Common myeloid progenitor, CD34-positive (primary cell): ENCODE measurements at regions not wholly inside any gene's neighbourhood (a gene's known extent, or its start where the extent isn't known, plus 50 kb on each side); places are given as distances from the start of the nearest gene placed in this dataset.

Source experiments
- CTCF ChIA-PET: fragments of 350-600 bp; sonication (Branson Sonifier 250); formaldehyde crosslinking; loops from one replicate; lab custom pipeline; 2021; ENCODE audit warnings: antibody characterized with exemption; lab: Charles Lee
- POLR2A ChIA-PET: fragments of 350-600 bp; sonication (Branson Sonifier 250); formaldehyde crosslinking; loops from one replicate; lab custom pipeline; 2021; ENCODE audit warnings: antibody characterized with exemption; lab: Charles Lee
- DNase-seq, 3 donors: peaks; one replicate each; pipeline versions ENCODE4 v3.0.0 to v3.0.0-alpha.2; 2013
- H3K27ac ChIP-seq, 2 experiments: 1 replicate in 1 of 2; 2 replicates in 1 of 2; pipeline ENCODE4 v1.7.0; 2013; ENCODE audit warnings: inconsistent platforms in 2 of 2, low read length in 2 of 2, mild to moderate bottlenecking in 2 of 2, low read depth in 1 of 2, moderate library complexity in 1 of 2; ENCODE audit not compliant: severe bottlenecking in 2 of 2, insufficient read depth in 1 of 2, poor library complexity in 1 of 2
- H3K27me3 ChIP-seq, 5 experiments: replicated peaks in 2 of 5; 1 replicate in 3 of 5; 2 replicates in 2 of 5; pipeline versions ENCODE4 v1.6.1 to v1.7.0; 2013; ENCODE audit warnings: low read length in 4 of 5, mild to moderate bottlenecking in 2 of 5, moderate library complexity in 2 of 5, inconsistent platforms in 1 of 5; ENCODE audit not compliant: insufficient read depth in 5 of 5, control insufficient read depth in 4 of 5
- H3K36me3 ChIP-seq, 4 experiments: 1 replicate in 2 of 4; 2 replicates in 2 of 4; pipeline versions ENCODE4 v1.6.1 to v1.7.0; 2013; ENCODE audit warnings: low read length in 3 of 4, control low read depth in 1 of 4, mild to moderate bottlenecking in 1 of 4; ENCODE audit not compliant: control insufficient read depth in 4 of 4, insufficient read depth in 4 of 4
- H3K4me1 ChIP-seq, 4 experiments: 1 replicate in 3 of 4; 2 replicates in 1 of 4; pipeline versions ENCODE4 v1.6.1 to v1.7.1; 2013; ENCODE audit warnings: low read length in 3 of 4, mild to moderate bottlenecking in 3 of 4, control low read depth in 1 of 4, inconsistent platforms in 1 of 4, moderate library complexity in 1 of 4; ENCODE audit not compliant: control insufficient read depth in 4 of 4, insufficient read depth in 4 of 4; ENCODE audit errors: control extremely low read depth in 1 of 4
- H3K4me3 ChIP-seq, 7 experiments: 1 replicate in 4 of 7; 2 replicates in 3 of 7; pipeline versions ENCODE4 v1.5.1 to v1.7.0; 2013; ENCODE audit warnings: mild to moderate bottlenecking in 7 of 7, low read length in 6 of 7, moderate library complexity in 6 of 7, inconsistent platforms in 2 of 7, low read depth in 2 of 7, control low read depth in 1 of 7; ENCODE audit not compliant: insufficient read depth in 4 of 7, control insufficient read depth in 1 of 7; ENCODE audit errors: extremely low read depth in 1 of 7
- H3K9me3 ChIP-seq, 5 experiments: 1 replicate in 4 of 5; 2 replicates in 1 of 5; pipeline versions ENCODE4 v1.6.1 to v1.7.1; 2013; ENCODE audit warnings: low read length in 4 of 5, mild to moderate bottlenecking in 2 of 5, inconsistent platforms in 1 of 5, low read depth in 1 of 5, moderate library complexity in 1 of 5; ENCODE audit not compliant: control insufficient read depth in 4 of 5, insufficient read depth in 2 of 5; ENCODE audit errors: control extremely low read depth in 1 of 5
- WGBS: methylation state at CpG from one replicate; pipeline ENCODE4 v1.1.5; 2013; ENCODE audit not compliant: insufficient coverage; 5-methylcytosine and 5-hydroxymethylcytosine counted together

GRCh38 chr6:98587555-98587954 lies 246.8 kb upstream of the POU3F2 start:
- POLR2A ChIA-PET: no interaction called here
- CTCF ChIA-PET: no interaction called here
- H3K27me3 ChIP-seq: peaks cover 0 to 2% (median 0%) of the 10 kb centered on the region in 5 experiments

GRCh38 chr6:98589536-98589935 lies 244.8 kb upstream of the POU3F2 start:
- H3K9me3 ChIP-seq: no peaks in the 10 kb centered on the region
- ChIA-PET POLR2A (no interaction called here), CTCF (no interaction called here)
- H3K4me1 ChIP-seq: no peaks in the 10 kb centered on the region
- H3K27ac ChIP-seq: no peak overlapping the region
- H3K27me3 ChIP-seq: peaks cover 0 to 2% (median 0%) of the 10 kb centered on the region in 5 experiments
- 92% methylated on average over 4 of the region's 5 CpGs for WGBS
- H3K36me3 ChIP-seq: no peaks in the 10 kb centered on the region
- H3K4me3 ChIP-seq: no peak overlapping the region
- DNase-seq: no peak

More at GRCh38 chr6:98587555-98587954, 246.8 kb upstream of the POU3F2 start:
- Histone ChIP-seq H3K9me3 (no peaks in the 10 kb centered on the region), H3K4me1 (no peaks in the 10 kb centered on the region), H3K4me3 (no peak overlapping the region), H3K36me3 (no peaks in the 10 kb centered on the region), H3K27ac (no peak overlapping the region)
- WGBS: 89% methylated on average over 1 of the region's 4 CpGs
- no peak for DNase-seq

GRCh38 chr6:98590136-98590681 lies 244.2 kb upstream of the POU3F2 start:
- H3K27ac ChIP-seq: no peak overlapping the region
- CTCF ChIA-PET: no interaction called here
- DNase-seq: no peak
- peaks cover 0 to 2% (median 0%) of the 10 kb centered on the region in 5 experiments for H3K27me3 ChIP-seq
- H3K9me3 ChIP-seq: no peaks in the 10 kb centered on the region
- no peak overlapping the region for H3K4me3 ChIP-seq
- no peaks in the 10 kb centered on the region for H3K4me1 ChIP-seq
- H3K36me3 ChIP-seq: no peaks in the 10 kb centered on the region
- POLR2A ChIA-PET: no interaction called here
- 50% methylated on average over 1 of the region's 3 CpGs for WGBS

GRCh38 chr6:98590997-98591396 lies 243.4 kb upstream of the POU3F2 start:
- Histone ChIP-seq H3K4me1 (no peaks in the 10 kb centered on the region), H3K27me3 (peaks cover 0 to 2% (median 0%) of the 10 kb centered on the region in 5 experiments), H3K36me3 (no peaks in the 10 kb centered on the region), H3K4me3 (no peak overlapping the region), H3K9me3 (no peaks in the 10 kb centered on the region), H3K27ac (no peak overlapping the region)
- 9% methylated on average over 2 of the region's 2 CpGs for WGBS
- no peak for DNase-seq
- CTCF ChIA-PET: no interaction called here
- POLR2A ChIA-PET: no interaction called here

- Histone ChIP-seq H3K36me3 (no peaks in the 10 kb centered on the region), H3K27me3 (no peaks in the 10 kb centered on the region), H3K4me1 (no peaks in the 10 kb centered on the region), H3K27ac (no peak overlapping the region), H3K4me3 (no peak overlapping the region), H3K9me3 (no peaks in the 10 kb centered on the region)
- no peak for DNase-seq
- CTCF ChIA-PET: no interaction called here
- WGBS: no CpG with 5 or more reads among the region's 2 CpGs
- POLR2A ChIA-PET: no interaction called here
Observed at GRCh38 chr6:98593676-98594075, 240.7 kb upstream of the POU3F2 start.

GRCh38 chr6:98601716-98602115 lies 232.7 kb upstream of the POU3F2 start:
- Histone ChIP-seq H3K9me3 (no peaks in the 10 kb centered on the region), H3K4me1 (no peaks in the 10 kb centered on the region), H3K27me3 (peaks cover 0 to 2% (median 0%) of the 10 kb centered on the region in 5 experiments), H3K27ac (no peak overlapping the region), H3K36me3 (no peaks in the 10 kb centered on the region), H3K4me3 (no peak overlapping the region)
- WGBS: 79% methylated on average over 5 of the region's 5 CpGs
- ChIA-PET POLR2A (no interaction called here), CTCF (interaction anchor here (1.5 kb wide), 1 partner anchor 10 kb away, joined by 3 read pairs; no protein-coding TSS in a partner anchor)
- no peak for DNase-seq

- Histone ChIP-seq H3K4me3 (no peak overlapping the region), H3K36me3 (no peaks in the 10 kb centered on the region), H3K9me3 (no peaks in the 10 kb centered on the region), H3K27me3 (peaks cover 0 to 2% (median 0%) of the 10 kb centered on the region in 5 experiments), H3K4me1 (no peaks in the 10 kb centered on the region), H3K27ac (no peak overlapping the region)
- 86% methylated on average over 1 of the region's 1 CpG for WGBS
- ChIA-PET CTCF (no interaction called here), POLR2A (no interaction called here)
- DNase-seq: no peak
Observed at GRCh38 chr6:98605705-98606104, 228.7 kb upstream of the POU3F2 start.
